ENCODE measurements at regions not wholly inside any gene's neighbourhood (a gene's known extent, or its start where the extent isn't known, plus 50 kb on each side); places are given as distances from the start of the nearest gene placed in this dataset.
"Not testable (repeated sequence)": the region's sequence is repeated elsewhere in the genome, so short reads cannot be mapped to it uniquely, and the experiment has no call there.

GRCh38 chr9:30301271-30301963, 2083.0 kb upstream of the ACO1 start:
- no peak for DNase-seq
- intact Hi-C loops (cut with DNase I): no loop called here

GRCh38 chr9:30310711-30311110, 2073.7 kb upstream of the ACO1 start:
- intact Hi-C loops (cut with DNase I): no loop called here
- DNase-seq: no peak

- DNase-seq: peak in 8 of 42 donors; percentile 3 to 46 (median 12)
- intact Hi-C loops (cut with DNase I): no loop called here
Observed at GRCh38 chr9:30329431-30329830, 2055.0 kb upstream of the ACO1 start.

- DNase-seq: no peak
- intact Hi-C loops (cut with DNase I): no loop called here
Observed at GRCh38 chr9:30348904-30349303, 2035.5 kb upstream of the ACO1 start.

- intact Hi-C loops (cut with DNase I): no loop called here
- no peak for DNase-seq
Observed at GRCh38 chr9:30349526-30350513, 2034.6 kb upstream of the ACO1 start.

- intact Hi-C loops (cut with DNase I): no loop called here
- no peak for DNase-seq
Observed at GRCh38 chr9:30356221-30356620, 2028.2 kb upstream of the ACO1 start.

- intact Hi-C loops (cut with DNase I): no loop called here
- DNase-seq: no peak
Observed at GRCh38 chr9:30362373-30362772, 2022.1 kb upstream of the ACO1 start.

- intact Hi-C loops (cut with DNase I); DNase-seq: not testable (repeated sequence)
Observed at GRCh38 chr9:30366140-30366539, 2018.3 kb upstream of the ACO1 start.

GRCh38 chr9:30382271-30382670, 2002.2 kb upstream of the ACO1 start:
- intact Hi-C loops (cut with DNase I): no loop called here
- no peak for DNase-seq

GRCh38 chr9:30410273-30410672, 1974.2 kb upstream of the ACO1 start:
- intact Hi-C loops (cut with DNase I): no loop called here
- no peak for DNase-seq

GRCh38 chr9:30411571-30411970, 1972.9 kb upstream of the ACO1 start:
- no peak for DNase-seq
- intact Hi-C loops (cut with DNase I): no loop called here

- no peak for DNase-seq
- intact Hi-C loops (cut with DNase I): no loop called here
Observed at GRCh38 chr9:30459156-30459555, 1925.3 kb upstream of the ACO1 start.

- intact Hi-C loops (cut with DNase I): no loop called here
- no peak for DNase-seq
Observed at GRCh38 chr9:30476826-30477225, 1907.6 kb upstream of the ACO1 start.

GRCh38 chr9:30478684-30479083, 1905.8 kb upstream of the ACO1 start:
- intact Hi-C loops (cut with DNase I): no loop called here
- no peak for DNase-seq

GRCh38 chr9:30482499-30482898, 1901.9 kb upstream of the ACO1 start:
- DNase-seq: no peak
- intact Hi-C loops (cut with DNase I): no loop called here

GRCh38 chr9:30484690-30485089, 1899.8 kb upstream of the ACO1 start:
- intact Hi-C loops (cut with DNase I): no loop called here

GRCh38 chr9:30504502-30504905, 1879.9 kb upstream of the ACO1 start:
- no peak for DNase-seq
- intact Hi-C loops (cut with DNase I): no loop called here

More at GRCh38 chr9:30484690-30485089, 1899.8 kb upstream of the ACO1 start:
- DNase-seq: no peak

- DNase-seq: no peak
- intact Hi-C loops (cut with DNase I): no loop called here
Observed at GRCh38 chr9:30505311-30505710, 1879.1 kb upstream of the ACO1 start.

- intact Hi-C loops (cut with DNase I): no loop called here
- DNase-seq: no peak
Observed at GRCh38 chr9:30506749-30507148, 1877.7 kb upstream of the ACO1 start.

GRCh38 chr9:30507166-30507565, 1877.3 kb upstream of the ACO1 start:
- DNase-seq: peak in 4 of 42 donors; percentile 5 to 61 (median 40)
- intact Hi-C loops (cut with DNase I): no loop called here
